ENCODE measurements at regions not wholly inside any gene's neighbourhood (a gene's known extent, or its start where the extent isn't known, plus 50 kb on each side); places are given as distances from the start of the nearest gene placed in this dataset.
"Not testable (repeated sequence)": the region's sequence is repeated elsewhere in the genome, so short reads cannot be mapped to it uniquely, and the experiment has no call there.

- not testable (repeated sequence) for DNase-seq
These were observed 196.9 kb downstream of the POTED start for GRCh38 chr21:13806444-13806843.

DNA sequence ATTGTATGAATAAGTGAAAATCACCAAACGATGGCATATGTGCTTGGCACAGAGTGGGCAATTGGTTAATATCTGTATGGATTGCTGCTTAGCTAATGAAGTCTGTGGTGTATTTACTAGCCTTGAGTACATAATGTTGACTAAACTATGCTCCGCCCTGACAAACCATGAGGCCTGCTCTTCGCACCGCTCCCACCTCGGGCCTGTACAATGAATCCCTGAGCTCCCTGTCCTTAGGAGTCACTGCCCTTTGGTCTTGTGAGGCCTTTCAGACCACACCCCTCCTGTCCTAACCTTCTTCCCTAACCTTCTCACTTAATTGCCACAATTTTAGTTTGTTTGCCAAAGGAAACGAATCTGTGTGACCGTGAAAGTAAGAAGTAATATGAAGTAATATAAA, 193.2 kb downstream of the POTED start:
- not testable (repeated sequence) for DNase-seq

Measured in MV-4-11 (cell line).